Activated CD4-positive, alpha-beta memory T cell treated with anti-CD3 and anti-CD28 coated beads for 36 hours (primary cell): ENCODE measurements at regions not wholly inside any gene's neighbourhood (a gene's known extent, or its start where the extent isn't known, plus 50 kb on each side); places are given as distances from the start of the nearest gene placed in this dataset.
"Not testable (repeated sequence)": the region's sequence is repeated elsewhere in the genome, so short reads cannot be mapped to it uniquely, and the experiment has no call there.

Experiments
- CTCF ChIA-PET: fragments of 350-600 bp; sonication (Branson Sonifier 250); formaldehyde crosslinking; loops from one replicate; lab custom pipeline; 2021; ENCODE audit warnings: antibody characterized with exemption, inconsistent platforms; lab: Charles Lee
- POLR2A ChIA-PET: fragments of 350-600 bp; sonication (Branson Sonifier 250); formaldehyde crosslinking; loops from one replicate; lab custom pipeline; 2021; ENCODE audit warnings: antibody characterized with exemption; lab: Charles Lee
- DNase-seq: peaks from one replicate; pipeline ENCODE4 v3.0.0-alpha.2; 2020
- H3K27ac Mint-ChIP-seq: one replicate; pipeline ENCODE4 v1.8.0; 2021; ENCODE audit warnings: mixed read lengths
- H3K27me3 Mint-ChIP-seq: one replicate; pipeline ENCODE4 v1.8.0; 2021; ENCODE audit warnings: mixed read lengths
- H3K36me3 Mint-ChIP-seq: one replicate; pipeline ENCODE4 v1.8.0; 2021; ENCODE audit warnings: mixed read lengths
- H3K4me1 Mint-ChIP-seq: one replicate; pipeline ENCODE4 v1.8.0; 2021; ENCODE audit warnings: low read depth, mixed read lengths
- H3K4me3 Mint-ChIP-seq: one replicate; pipeline ENCODE4 v1.8.0; 2021; ENCODE audit warnings: mild to moderate bottlenecking, mixed read lengths
- H3K9me3 Mint-ChIP-seq: one replicate; pipeline ENCODE4 v1.8.0; 2021; ENCODE audit warnings: mixed read lengths
- intact Hi-C: fragments of 100-400 bp; cut with micrococcal nuclease; formaldehyde crosslinking; loops from one replicate; pipeline ENCODE4 v1.15.1; 2023

DNA sequence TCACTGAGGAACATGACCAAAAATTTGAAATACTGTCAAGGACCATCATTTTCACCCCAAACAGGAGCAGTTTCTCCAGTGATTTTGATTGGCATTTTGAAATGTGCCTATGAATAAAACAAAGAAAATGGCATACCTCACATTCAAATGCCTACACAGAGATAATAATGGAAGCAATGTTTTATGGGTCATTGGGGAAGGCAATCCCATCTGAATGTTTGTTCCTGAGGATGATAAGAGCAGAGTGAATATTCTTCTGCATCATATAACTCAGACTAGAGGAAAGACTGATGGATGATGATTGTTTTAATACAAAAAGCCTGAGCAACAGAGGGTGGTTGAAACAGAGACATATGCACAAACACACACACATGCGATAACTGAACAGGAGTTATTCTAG lies 2749.9 kb downstream of the PCDH9 start:
- H3K27ac Mint-ChIP-seq: no peak overlapping the region

DNA sequence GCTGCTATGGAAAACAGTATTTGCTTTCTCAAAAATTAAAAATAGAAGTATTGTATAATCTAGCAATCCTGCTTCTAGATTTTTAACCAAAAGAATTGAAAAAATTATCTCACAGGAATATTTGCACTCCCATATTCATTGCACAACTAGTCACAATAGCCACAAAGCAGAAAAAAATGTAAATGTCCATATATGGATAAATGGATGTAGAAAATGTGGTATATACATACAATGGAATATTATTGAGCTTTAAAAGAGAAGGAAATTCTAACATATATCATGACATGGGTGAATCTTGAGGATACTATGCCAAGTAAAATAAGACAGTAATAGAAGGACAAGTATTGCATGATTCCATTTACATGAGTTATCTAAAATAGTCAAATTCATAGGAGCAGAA lies 2753.0 kb downstream of the PCDH9 start:
- H3K27me3 Mint-ChIP-seq: no peaks in the 10 kb centered on the region
- DNase-seq: no peak
- ChIA-PET CTCF (no interaction called here), POLR2A (no interaction called here)
- H3K4me1 Mint-ChIP-seq: no peaks in the 10 kb centered on the region
- peaks cover 9% of the 10 kb centered on the region for H3K9me3 Mint-ChIP-seq
- no peaks in the 10 kb centered on the region for H3K36me3 Mint-ChIP-seq
- no peak overlapping the region for H3K4me3 Mint-ChIP-seq
- H3K27ac Mint-ChIP-seq: no peak overlapping the region
- intact Hi-C loops: no loop called here

More for the DNA sequence above, 2749.9 kb downstream of the PCDH9 start:
- no peaks in the 10 kb centered on the region for H3K4me1 Mint-ChIP-seq
- intact Hi-C loops: no loop called here
- H3K4me3 Mint-ChIP-seq: no peak overlapping the region
- no peaks in the 10 kb centered on the region for H3K36me3 Mint-ChIP-seq
- H3K27me3 Mint-ChIP-seq: no peaks in the 10 kb centered on the region
- CTCF ChIA-PET: no interaction called here
- peaks cover 13% of the 10 kb centered on the region for H3K9me3 Mint-ChIP-seq
- no peak for DNase-seq
- POLR2A ChIA-PET: no interaction called here

DNA sequence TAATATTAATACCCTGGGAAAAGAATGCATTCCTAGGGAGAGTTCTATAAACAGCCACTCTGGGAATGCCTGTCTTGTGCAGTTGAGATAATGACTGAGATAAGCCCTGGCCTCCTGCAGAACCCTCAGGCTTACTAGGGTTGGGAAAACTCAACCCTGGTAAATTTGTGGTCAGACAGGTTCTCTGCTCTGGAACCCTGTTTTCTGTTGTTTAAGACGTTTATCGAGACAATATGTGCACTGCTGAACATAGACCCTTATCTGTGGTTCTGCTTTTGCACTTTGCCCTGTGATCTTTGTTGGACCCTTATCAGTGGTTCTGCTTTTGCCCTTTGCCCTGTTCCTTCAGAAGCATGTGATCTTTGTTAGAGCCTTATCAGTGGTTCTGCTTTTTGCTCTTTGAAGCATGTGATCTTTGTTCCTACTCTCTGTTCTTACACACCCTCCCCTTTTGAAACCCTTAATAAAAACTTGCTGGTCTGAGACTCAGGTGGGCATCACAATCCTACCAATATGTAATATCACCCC lies 2754.0 kb downstream of the PCDH9 start:
- intact Hi-C loops, H3K4me1 Mint-ChIP-seq, H3K9me3 Mint-ChIP-seq, H3K4me3 Mint-ChIP-seq, POLR2A ChIA-PET, CTCF ChIA-PET, H3K27me3 Mint-ChIP-seq, DNase-seq, H3K36me3 Mint-ChIP-seq, H3K27ac Mint-ChIP-seq: not testable (repeated sequence)

DNA sequence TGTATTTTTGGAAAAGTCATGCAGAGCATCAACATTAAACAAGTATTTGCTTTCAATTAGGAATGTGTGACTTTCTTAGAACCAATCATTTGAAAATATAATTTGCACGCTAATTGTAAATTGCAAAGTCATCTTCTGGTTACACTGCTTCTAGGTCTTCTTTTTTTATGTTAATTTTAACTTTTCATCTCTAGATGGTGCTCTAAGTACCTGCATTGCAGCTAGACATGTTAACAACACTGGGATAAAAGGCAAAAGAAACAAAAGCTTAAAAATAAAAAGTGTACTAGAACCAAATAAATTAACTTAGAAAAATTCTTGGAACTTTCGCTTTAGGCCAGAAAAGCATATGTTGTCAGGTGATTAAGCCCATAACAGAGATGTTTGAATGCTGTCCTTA lies 2758.2 kb downstream of the PCDH9 start:
- Mint-ChIP-seq H3K27me3 (no peaks in the 10 kb centered on the region), H3K36me3 (no peaks in the 10 kb centered on the region), H3K27ac (no peak overlapping the region), H3K4me3 (no peak overlapping the region), H3K9me3 (peaks cover 6% of the 10 kb centered on the region), H3K4me1 (no peaks in the 10 kb centered on the region)
- ChIA-PET CTCF (no interaction called here), POLR2A (no interaction called here)
- DNase-seq: no peak
- intact Hi-C loops: no loop called here

DNA sequence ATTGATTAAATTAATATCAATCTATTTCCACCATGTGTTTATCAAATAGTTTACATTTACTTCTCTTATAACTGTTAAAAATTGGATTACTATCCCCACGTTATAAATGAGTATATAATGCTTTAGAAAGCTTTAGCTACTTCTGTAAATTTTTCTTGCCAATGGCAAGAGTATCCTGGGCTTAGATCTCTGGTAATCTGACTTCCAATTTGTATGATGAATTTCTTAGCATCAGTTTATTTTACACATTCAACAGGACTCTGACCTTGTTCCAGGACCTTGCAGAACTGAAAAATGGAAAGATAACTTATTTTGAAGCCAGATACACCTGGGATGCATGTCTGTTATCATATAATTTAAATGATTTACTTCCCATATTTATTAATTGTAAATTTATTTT lies 2759.4 kb downstream of the PCDH9 start:
- no peak overlapping the region for H3K4me3 Mint-ChIP-seq
- DNase-seq: no peak
- ChIA-PET CTCF (no interaction called here), POLR2A (no interaction called here)
- no peaks in the 10 kb centered on the region for H3K36me3 Mint-ChIP-seq
- H3K4me1 Mint-ChIP-seq: no peaks in the 10 kb centered on the region
- H3K27me3 Mint-ChIP-seq: no peaks in the 10 kb centered on the region
- no peaks in the 10 kb centered on the region for H3K9me3 Mint-ChIP-seq
- no peak overlapping the region for H3K27ac Mint-ChIP-seq
- intact Hi-C loops: no loop called here

DNA sequence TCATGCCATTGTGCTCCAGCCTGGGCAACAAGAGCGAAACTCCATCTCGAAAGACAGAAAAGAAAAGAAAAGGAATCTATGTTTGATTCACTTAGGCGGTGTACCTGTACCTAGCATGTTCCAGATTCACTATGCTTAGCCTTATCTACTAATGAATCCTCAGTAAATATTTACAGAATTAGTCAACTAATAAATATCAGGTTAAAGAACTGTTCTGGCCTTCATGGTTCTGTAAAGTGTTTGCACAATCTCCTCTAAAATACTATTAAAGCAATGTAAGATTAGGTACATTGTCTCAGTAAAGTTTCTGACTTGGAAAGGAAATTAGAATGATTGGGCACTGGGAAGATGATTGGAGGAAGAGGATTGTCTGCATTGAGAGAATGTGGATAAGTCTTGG lies 2770.4 kb downstream of the PCDH9 start:
- intact Hi-C loops: no loop called here
- no peak overlapping the region for H3K27ac Mint-ChIP-seq
- H3K4me3 Mint-ChIP-seq: no peak overlapping the region
- no peak for DNase-seq
- H3K9me3 Mint-ChIP-seq: peaks cover 5% of the 10 kb centered on the region
- no peaks in the 10 kb centered on the region for H3K36me3 Mint-ChIP-seq
- POLR2A ChIA-PET: no interaction called here
- no peaks in the 10 kb centered on the region for H3K27me3 Mint-ChIP-seq
- H3K4me1 Mint-ChIP-seq: no peaks in the 10 kb centered on the region
- CTCF ChIA-PET: no interaction called here

DNA sequence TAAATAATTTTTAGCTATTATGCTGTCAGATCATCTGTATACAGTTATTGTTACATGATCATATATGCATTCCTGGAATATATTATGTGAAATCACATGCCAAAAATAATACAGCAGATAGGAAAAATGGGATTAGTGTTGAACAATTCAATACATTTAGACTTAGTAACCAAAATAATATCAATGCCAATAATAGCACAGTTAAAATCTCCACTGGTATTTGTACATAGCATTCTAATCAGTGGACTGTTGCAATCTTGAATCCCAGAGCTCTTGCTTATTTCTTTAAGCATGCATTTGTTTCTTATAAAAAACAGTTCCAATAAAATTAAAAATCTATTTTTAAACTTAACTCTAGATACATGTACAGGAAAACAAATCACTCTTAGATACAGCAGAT lies 2772.2 kb downstream of the PCDH9 start:
- POLR2A ChIA-PET: no interaction called here
- H3K27me3 Mint-ChIP-seq: no peaks in the 10 kb centered on the region
- no peaks in the 10 kb centered on the region for H3K4me1 Mint-ChIP-seq
- CTCF ChIA-PET: no interaction called here
- no peak overlapping the region for H3K27ac Mint-ChIP-seq
- H3K4me3 Mint-ChIP-seq: no peak overlapping the region
- intact Hi-C loops: no loop called here
- no peaks in the 10 kb centered on the region for H3K36me3 Mint-ChIP-seq
- peaks cover 5% of the 10 kb centered on the region for H3K9me3 Mint-ChIP-seq
- DNase-seq: no peak

DNA sequence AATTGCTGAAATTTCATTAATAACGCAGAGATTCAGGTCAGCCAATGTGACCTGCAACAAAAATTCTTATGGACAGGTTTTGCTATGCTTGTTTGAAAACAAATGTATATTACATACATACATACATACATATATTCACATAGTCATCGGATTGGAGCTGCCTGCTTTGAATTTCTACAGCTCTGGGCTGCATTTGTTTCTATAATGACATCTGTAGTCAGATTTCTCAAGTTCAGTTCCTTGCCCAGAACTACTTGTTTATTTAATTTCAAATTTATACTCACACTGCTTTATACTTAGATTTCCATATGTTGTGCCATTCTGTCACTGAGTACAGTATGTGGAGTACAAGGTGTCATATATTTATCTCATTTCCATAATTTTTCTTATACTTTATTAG lies 2775.0 kb downstream of the PCDH9 start:
- intact Hi-C loops: no loop called here
- ChIA-PET CTCF (no interaction called here), POLR2A (no interaction called here)
- no peaks in the 10 kb centered on the region for H3K4me1 Mint-ChIP-seq
- H3K27me3 Mint-ChIP-seq: no peaks in the 10 kb centered on the region
- no peaks in the 10 kb centered on the region for H3K36me3 Mint-ChIP-seq
- no peak overlapping the region for H3K27ac Mint-ChIP-seq
- H3K9me3 Mint-ChIP-seq: no peaks in the 10 kb centered on the region
- no peak overlapping the region for H3K4me3 Mint-ChIP-seq
- no peak for DNase-seq

DNA sequence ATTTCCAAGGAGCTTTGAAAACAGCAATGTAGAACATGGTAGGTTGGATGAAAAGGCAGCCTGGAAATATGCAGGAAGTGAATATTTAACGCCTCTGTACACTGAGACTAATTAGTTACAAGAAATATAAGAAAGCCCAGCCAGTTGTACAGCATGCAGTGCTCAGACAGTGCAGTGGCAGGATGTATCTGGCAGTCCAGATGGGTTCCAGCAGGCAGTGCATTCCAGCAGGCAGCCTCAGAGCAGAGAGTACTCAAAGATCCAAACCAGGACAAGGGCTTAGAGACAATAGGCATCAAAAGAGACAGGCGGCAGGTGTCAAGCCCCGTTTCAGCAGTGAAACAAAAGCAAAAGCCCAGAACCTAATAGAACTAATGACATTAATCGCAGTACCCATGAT lies 2776.3 kb downstream of the PCDH9 start:
- Mint-ChIP-seq H3K4me3 (no peak overlapping the region), H3K27me3 (no peaks in the 10 kb centered on the region), H3K36me3 (no peaks in the 10 kb centered on the region), H3K27ac (no peak overlapping the region), H3K4me1 (no peaks in the 10 kb centered on the region), H3K9me3 (no peaks in the 10 kb centered on the region)
- intact Hi-C loops: no loop called here
- ChIA-PET POLR2A (no interaction called here), CTCF (no interaction called here)
- DNase-seq: no peak

DNA sequence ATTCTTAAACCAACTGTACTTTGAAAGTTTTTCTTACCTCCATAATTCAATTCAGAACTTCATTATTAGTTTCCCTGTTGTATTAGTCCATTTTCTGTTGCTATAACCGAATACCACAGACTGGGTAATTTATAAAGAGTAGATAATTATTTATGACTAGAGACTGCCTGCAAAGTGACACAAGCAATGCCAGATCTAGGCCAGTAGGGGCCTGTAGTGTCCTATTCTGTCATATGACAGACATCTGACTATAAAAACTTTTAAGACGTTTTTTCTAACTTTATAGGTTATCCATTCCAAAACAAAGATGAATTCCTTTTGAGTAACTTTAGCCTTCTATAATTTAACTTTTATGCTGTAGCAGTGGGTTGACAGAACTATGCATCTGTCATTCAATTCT lies 2783.8 kb downstream of the PCDH9 start:
- H3K4me3 Mint-ChIP-seq: no peak overlapping the region
- POLR2A ChIA-PET: no interaction called here
- H3K27ac Mint-ChIP-seq: no peak overlapping the region
- DNase-seq: no peak
- intact Hi-C loops: no loop called here
- H3K27me3 Mint-ChIP-seq: no peaks in the 10 kb centered on the region
- peaks cover 8% of the 10 kb centered on the region for H3K9me3 Mint-ChIP-seq
- H3K4me1 Mint-ChIP-seq: no peaks in the 10 kb centered on the region
- H3K36me3 Mint-ChIP-seq: no peaks in the 10 kb centered on the region
- CTCF ChIA-PET: no interaction called here

DNA sequence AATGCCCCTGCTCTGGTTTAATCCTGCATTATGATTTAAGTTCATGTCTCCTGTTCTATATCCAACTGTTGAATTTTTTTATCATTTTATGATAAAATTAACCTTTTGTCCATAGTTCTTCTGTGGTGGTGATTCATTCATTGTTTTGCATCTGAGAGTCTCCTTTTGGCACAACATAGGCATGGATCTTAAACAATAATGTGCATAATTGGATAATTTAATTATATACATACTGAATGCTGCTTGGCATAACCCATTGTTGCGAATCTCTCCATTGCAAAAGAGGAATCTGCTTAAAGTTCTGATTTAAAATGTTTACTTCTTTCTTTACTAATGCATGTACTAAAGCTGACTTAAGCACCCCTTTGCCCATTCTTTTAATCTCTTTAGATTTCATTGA lies 2788.4 kb downstream of the PCDH9 start:
- CTCF ChIA-PET: no interaction called here

DNA sequence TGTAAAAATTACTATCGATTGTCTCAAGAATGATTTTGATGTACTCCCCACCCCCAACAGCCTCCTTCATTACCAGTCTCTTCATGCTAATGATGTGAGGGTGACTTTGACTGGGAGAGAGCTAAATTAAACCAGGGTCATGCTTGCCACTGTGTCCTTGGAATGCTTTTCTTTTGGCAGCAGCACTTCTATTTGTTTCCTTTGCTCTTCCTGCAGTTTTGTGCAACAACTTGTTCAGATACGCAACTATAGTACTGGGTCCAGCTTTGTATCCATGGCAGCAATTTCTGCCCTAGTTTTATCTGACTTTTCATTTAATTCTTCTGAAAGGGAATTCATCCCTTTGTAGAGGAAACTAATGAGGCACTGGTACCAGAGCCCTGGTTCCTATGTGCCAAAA lies 2792.1 kb downstream of the PCDH9 start:
- Mint-ChIP-seq H3K36me3 (no peaks in the 10 kb centered on the region), H3K4me3 (no peak overlapping the region), H3K4me1 (no peaks in the 10 kb centered on the region), H3K9me3 (peaks cover 2% of the 10 kb centered on the region), H3K27me3 (no peaks in the 10 kb centered on the region), H3K27ac (no peak overlapping the region)
- POLR2A ChIA-PET: no interaction called here
- intact Hi-C loops: no loop called here
- no peak for DNase-seq
- CTCF ChIA-PET: no interaction called here

More for the DNA sequence above, 2788.4 kb downstream of the PCDH9 start:
- H3K9me3 Mint-ChIP-seq: peaks cover 3% of the 10 kb centered on the region
- no peak for DNase-seq
- H3K4me3 Mint-ChIP-seq: no peak overlapping the region
- H3K27ac Mint-ChIP-seq: no peak overlapping the region
- intact Hi-C loops: no loop called here
- no peaks in the 10 kb centered on the region for H3K4me1 Mint-ChIP-seq
- no peaks in the 10 kb centered on the region for H3K27me3 Mint-ChIP-seq
- POLR2A ChIA-PET: no interaction called here
- no peaks in the 10 kb centered on the region for H3K36me3 Mint-ChIP-seq

DNA sequence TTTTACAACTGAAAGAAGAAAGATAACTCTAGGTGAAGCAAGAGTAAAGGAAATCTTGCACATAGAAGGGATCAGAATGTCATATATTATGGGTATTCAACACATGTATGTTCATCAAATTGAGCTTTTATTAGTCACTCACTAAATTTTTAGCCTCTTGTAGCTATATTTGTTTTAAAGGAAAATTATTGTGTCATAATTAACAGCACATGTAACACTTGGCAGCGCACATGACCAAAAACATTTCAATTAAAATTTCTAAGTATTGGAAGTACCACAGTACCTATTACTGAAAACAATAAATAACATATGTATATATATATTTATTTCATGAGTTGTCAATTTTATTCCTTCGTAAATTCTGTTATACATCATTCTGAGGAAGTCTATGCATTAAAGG lies 2800.4 kb downstream of the PCDH9 start:
- no peaks in the 10 kb centered on the region for H3K27me3 Mint-ChIP-seq
- intact Hi-C loops: no loop called here
- POLR2A ChIA-PET: no interaction called here
- CTCF ChIA-PET: no interaction called here
- no peak overlapping the region for H3K4me3 Mint-ChIP-seq
- no peaks in the 10 kb centered on the region for H3K4me1 Mint-ChIP-seq
- no peak overlapping the region for H3K27ac Mint-ChIP-seq
- DNase-seq: no peak
- peaks cover 5% of the 10 kb centered on the region for H3K9me3 Mint-ChIP-seq
- H3K36me3 Mint-ChIP-seq: no peaks in the 10 kb centered on the region

DNA sequence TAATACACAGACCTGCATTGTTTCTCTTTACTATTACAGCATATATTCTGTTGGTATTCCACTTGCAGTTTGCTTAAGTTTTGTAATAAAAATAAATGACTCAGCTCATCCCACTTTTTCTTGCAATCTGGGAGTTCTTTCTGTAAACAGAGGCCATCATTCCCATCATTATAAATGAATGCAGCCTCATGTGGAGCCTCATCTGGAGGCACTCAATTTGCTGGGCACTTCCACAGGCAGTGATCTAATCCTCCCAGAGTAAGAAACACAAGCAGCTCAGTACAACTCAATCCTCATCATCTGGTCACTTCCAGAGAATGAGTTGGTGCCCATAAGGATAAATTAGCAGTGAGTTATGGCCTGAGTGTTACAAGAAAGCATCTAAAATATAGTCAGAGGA lies 2801.9 kb downstream of the PCDH9 start:
- Mint-ChIP-seq H3K36me3 (no peaks in the 10 kb centered on the region), H3K27me3 (no peaks in the 10 kb centered on the region), H3K4me3 (no peak overlapping the region), H3K9me3 (peaks cover 4% of the 10 kb centered on the region), H3K27ac (no peak overlapping the region), H3K4me1 (no peaks in the 10 kb centered on the region)
- no peak for DNase-seq
- intact Hi-C loops: no loop called here
- CTCF ChIA-PET: no interaction called here
- POLR2A ChIA-PET: no interaction called here
